A172 (cell line): ENCODE measurements at regions not wholly inside any gene's neighbourhood (a gene's known extent, or its start where the extent isn't known, plus 50 kb on each side); places are given as distances from the start of the nearest gene placed in this dataset.
"Not testable (repeated sequence)": the region's sequence is repeated elsewhere in the genome, so short reads cannot be mapped to it uniquely, and the experiment has no call there.

Experiments
- DNase-seq: peaks from one replicate; pipeline ENCODE4 v3.0.0-alpha.2; 2015; ENCODE audit warnings: low spot score

DNA sequence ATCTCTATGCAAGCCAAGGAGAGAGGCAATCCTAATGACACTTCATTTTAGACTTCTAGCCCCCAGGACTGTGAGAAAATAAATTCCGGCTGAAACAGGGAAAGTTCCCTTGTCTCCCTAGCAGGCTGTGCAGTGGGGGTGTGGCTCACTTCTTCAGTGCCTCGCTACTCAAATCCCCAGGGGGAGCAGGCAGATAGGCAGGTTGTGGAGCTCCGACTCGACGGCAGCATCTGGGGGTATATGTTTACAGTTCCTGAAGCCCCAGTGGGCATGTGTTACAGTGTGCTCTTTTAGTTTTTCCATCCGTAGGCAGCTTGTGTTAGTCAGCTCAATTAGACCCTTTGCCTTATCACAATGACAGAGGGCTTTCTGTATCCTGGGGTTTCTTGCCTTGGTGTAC is 836.5 kb downstream of the PDCD6IP start:
- DNase-seq: no peak

DNA sequence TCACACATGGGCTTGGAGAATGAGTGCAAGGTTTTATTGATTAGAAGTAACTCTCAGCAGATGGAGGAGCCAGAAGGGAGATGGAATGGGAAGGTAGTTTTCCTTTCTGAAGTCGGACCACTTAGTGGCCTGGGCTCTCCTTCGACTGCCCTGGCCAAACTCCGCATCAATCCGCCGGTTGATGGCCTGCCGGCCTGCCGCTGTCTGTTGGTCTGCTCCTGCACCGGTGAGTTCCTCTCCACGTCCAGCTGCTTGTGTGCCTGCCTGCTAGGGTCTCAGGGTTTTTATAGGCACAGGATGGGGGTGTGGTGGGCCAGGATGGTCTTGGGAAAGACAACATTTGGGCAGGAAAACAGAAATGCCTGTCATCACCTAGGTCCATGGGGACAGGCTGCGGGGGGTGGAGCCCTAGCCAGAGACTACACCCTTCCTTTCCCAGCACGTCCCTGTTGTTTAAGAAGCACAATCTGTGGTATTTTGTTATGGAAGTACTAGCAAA is 837.0 kb downstream of the PDCD6IP start:
- DNase-seq: no peak

DNA sequence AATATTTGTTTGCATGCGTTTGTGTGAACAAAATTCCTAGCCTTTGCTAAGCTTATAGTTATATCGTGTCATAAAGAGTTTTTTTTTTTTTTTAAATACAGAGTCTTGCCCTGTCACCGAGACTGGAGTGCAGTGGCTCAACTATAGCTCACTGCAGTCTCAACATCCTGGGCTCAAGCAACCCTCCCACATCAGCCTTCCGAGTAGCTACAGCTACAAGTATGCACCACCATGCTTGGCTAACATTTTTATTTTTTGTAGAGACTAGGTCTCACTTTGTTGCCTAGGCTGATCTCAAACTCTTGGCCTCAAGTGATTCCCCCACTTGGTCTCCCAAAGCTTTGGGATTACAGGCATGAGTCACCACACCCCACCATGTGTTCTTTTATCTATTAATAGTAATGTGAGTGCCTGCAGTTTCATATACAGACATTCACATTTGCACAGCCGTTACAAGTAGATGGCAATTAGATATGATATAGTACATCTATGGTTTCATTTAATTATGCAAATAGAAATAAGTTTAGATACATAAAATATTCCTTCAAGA is 848.6 kb downstream of the PDCD6IP start:
- DNase-seq: peak; percentile 27

DNA sequence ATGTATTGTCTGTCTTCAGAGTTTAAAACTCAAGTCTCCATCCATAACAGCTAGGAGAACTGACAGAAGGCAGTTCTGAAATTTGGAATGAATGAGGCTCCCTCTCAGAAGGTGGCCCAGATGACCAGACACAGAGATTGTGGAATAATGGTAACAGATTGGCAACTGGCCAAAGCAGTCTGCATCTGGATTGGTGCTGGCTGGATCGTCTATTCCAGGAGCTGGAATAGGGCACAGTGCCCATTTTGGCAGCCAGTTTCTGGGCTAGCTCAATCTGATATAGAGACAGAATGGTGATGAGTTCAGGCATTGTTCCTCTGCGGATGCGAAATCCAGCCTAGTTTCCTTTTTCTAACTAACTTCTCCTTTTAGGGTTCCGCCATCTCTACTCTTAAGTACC is 851.7 kb downstream of the PDCD6IP start:
- no peak for DNase-seq

DNA sequence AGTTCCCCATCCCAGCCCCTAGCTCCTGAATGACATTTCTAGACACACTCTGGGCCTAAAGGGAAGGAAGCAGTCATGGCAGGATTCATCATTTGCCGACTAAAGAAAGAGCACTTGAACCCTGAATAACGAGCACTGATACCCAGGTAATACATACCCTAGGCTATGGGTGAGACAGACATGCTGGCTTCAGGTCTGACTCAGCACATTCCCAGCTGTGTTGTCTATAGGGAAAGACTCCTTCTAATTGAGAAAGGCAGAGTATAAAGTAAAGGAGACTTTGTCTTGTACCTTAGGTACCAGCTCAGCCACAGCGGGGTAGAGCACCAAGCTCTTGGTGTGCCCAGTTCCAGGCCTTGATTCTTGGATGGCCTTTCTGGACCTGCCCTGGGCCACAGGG is 870.5 kb downstream of the PDCD6IP start:
- DNase-seq: no peak

DNA sequence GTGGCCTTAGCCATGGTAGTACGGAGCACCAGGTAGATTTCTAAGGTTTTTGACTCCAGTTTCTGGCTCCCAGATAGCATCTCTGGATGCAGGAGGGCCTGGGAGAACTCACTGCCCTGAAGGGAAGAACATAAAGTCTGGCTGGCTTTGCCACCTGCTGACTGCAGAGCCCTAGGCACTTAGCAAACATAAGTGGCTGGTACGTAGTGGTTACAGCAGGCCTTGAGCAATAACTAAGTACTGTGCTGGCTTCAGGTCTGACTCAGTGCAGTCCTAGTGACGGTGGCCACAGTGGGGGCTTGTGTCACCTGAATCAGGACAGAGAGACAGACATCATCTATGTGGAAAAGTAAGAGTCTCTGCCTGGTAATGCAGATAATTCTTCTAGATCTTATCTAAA is 871.1 kb downstream of the PDCD6IP start:
- DNase-seq: no peak

DNA sequence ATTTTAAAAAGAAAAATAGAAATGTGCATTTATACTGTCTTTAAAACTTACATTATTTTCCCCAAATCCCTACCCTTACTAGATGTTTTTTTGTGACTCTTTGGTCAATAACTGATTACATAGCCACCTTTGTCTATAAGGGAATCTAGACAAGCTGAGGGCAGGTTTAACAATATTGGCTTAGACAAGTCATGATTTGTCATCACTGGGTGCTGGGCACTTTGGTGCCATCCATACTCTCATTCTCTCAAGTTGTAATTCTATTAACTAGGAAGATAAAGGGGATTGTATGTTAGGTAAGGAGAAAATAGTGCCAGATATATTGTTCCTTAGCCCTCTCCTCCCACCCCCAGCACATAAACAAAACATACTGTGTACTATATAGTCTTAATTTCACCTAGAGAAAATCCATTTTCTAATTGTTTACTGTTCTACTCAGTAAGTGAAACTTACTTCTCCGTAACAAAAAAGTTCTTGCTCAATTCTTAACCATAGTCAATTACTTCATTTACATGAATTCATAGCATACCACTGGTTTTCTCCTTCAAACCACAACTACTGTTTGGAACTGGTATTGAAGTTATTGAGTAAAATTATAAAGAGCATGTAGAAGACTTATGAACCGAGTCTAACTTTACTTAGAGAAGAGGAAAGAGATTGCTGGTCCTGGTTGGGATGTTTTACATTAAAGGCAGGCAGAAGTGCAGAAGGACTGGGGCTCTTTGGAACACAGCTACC is 877.1 kb downstream of the PDCD6IP start:
- DNase-seq: peak; percentile 9

DNA sequence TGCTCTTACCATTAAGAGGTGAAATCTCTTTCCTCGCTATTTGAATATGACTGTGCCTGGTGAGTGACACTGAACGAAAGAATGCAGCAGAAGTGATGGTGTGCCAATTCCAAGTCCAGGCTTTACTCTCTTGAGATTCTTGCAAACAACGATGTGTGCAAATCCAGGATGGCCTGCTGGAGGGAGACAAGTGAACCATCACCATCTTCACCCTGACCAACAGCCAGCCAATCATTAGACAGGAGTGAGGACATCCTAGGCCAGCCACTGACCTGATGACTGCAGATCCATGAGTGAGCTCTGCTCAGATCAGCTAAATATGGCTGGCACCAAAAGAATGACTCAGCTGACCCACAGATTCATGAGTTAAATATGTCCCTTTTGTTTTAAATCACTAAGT is 878.0 kb downstream of the PDCD6IP start:
- peak; percentile 64 for DNase-seq

DNA sequence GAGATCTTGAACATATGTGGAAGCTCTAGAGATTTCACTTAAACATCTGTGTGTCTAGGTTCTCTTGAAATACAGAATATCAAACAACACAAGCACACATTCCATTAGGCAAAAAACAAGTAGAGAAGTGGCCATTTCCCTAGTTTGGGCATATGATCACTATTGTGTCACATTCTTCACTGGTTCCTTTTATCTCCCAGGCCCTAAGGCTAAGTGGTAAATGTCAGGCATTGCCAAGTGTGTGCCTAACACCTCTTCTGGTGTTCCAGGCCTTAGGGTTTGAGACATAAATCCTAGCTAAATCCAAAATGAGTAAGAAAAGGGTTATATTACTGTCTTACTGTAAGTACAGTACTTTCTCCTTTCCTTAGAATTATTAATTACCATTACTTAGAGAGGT is 880.1 kb downstream of the PDCD6IP start:
- DNase-seq: no peak

DNA sequence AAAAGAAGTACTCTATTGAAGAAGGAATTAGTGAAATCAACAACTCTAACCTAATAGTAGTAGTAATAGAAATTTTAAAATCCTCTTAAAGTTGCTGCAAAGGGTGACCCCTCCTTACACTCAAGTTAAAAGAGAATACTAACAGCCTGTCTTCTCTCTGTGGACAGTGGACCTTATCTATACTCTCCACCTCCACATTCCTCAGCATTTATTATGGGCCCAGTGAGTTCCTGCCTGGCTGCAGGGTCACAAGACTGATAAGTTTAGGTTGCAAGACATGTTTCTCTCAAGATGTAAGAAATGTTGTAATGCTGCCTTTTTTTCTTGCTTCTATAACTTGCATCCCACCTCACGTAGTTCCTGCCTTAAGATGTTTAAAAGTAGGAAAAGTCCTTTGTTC is 880.6 kb downstream of the PDCD6IP start:
- DNase-seq: not testable (repeated sequence)

DNA sequence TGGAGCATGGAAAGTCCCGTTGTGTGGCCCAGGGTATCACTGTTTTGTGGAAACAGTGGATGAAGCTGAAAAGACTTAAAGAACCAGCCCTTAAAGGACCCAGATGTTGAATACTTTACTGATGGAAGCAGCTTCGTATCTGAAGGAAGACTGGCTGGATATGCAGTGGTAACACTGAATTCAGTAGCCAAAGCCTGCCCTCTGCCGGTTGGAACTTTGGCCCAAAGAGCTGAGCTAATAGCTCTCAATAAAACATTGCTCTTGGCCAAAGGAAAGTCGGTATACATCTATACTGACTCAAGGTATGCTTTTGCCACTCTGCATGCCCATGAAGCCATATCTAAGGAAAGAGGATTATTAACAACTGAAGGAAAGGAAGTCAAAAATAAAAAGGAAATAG is 885.4 kb downstream of the PDCD6IP start:
- DNase-seq: peak; percentile 67

DNA sequence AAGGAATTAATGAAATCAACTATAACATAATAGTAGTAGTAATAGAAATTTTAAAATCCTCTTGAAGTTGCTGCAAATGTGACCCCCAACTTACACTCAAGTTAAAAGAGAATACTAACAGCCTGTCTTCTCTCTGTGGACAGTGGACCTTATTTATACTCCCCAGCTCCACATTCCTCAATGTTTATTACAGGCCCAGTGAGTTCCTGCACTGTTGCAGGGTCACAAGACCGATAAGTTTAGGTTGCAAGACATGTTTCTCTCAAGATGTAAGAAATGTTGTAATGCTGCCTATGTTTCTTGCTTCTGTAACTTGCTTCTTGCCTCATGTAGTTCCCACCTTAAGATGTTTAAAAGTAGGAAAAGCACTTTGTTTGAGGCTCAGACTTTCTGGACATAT is 888.1 kb downstream of the PDCD6IP start:
- DNase-seq: no peak

DNA sequence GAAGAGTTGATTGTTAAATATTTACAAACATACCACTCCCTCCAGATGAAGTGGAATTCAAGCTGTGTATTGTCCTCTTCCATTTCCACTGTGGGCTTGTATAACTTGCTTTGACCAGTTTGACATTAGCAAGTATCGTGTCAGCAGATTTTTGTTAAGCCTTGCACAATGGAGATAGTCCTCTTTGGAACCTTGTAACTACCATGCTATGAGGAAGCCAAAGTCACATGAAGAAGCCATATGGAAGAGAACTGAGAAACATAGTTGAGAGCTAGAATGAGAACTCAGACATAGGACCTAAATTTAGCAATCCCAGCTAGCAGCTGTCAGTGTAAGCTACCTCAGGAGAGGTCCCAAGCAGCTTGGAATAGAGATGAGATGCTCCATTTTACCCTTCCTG is 889.2 kb downstream of the PDCD6IP start:
- no peak for DNase-seq

DNA sequence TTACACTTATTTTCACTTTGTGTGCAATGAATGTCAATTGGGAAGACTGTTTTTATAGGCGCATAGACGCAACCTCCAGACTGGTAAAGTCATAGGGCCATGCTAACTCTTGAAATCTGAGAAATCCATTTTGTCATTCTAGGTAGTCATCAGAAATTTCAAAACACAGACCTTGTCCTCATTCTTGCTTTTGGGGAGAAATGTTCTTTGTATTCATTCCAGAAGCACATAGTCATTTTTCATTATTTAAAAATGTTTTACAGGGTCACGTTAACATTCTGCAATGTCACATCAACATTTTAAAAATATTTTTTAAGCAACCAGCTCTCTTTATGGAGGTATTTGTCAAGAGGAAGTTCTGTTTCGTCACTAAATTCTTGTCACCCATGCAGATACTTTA is 898.4 kb downstream of the PDCD6IP start:
- no peak for DNase-seq

DNA sequence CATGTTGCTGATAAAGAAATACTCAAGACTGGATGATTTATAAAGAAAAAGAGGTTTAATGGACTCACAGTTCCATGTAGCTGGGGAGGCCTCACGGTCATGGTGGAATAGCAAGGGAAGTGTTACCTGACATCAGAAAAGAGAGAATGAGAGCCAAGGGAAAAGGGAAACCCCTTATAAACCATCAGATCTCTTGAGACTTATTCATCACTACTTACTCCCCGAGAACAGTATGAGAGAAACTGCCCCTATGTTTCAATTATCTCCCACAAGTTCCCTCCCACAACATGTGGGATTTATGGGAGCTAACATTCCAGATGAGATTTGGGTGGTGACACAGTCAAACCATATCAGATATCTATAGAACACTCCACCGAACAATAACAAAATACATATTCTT is 904.6 kb downstream of the PDCD6IP start:
- DNase-seq: no peak

DNA sequence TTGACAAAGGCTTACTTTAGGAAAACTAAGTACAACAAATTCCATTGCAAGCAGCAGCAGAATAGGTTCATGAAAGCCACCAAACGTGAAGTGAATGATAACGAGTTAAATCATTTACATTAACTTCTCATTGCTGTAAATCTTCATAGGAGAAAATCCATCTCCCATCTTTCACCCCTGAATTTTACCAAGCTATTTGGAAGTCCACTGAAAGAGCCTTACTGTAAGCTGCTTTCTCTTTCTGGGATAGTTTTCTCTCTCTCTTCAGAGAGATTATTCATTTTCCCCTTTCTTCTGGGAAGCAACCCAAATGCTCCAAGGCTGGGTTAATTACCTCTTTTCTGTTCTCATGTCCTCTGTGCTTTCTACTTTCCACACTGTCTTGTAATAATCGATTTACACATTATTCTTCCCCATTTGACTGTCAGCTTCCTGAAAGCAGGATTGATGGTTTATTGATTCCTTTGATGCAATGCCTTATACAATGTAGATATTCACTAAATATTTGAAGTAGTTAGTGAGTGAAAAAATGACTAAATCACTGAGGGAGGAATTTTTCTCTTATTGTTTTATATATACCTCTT is 914.3 kb upstream of the ARPP21 start:
- DNase-seq: no peak

DNA sequence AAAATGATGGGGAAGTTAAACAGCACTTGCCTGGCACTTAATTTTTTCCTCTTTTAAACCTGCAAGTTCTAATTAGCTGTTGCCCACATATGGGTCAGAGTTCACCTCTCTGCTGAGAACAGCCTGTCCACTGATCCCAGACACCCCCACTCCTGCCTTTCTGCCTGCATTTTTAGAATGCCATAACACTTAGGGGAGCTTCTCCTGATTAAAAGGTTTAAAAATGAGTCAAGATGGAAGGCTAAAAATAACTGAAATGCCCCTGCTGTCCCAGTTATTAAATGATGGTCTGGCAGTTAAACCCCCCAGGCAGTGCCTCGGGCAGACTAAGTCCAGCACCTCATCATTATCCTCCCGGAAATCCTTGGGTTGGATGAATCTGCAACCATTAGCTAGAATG is 913.6 kb upstream of the ARPP21 start:
- peak; percentile 54 for DNase-seq

DNA sequence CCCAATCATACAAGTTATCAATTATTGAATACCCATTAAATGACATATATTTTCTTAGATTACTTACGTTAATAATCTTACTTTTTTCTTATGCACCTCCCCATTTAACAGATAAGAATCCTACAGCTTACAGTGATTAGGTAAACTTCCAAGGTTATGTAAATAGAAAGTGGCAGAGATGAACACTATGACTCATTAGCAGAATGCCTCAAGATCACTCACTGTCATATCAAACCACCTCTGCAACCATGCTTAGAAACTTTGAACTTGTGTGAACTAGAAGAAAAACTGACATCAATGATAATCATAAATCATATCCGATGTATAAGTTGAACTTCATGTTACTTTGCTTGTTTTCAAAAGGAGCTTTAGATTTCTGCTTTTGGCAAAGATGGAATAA is 911.6 kb upstream of the ARPP21 start:
- peak; percentile 46 for DNase-seq

DNA sequence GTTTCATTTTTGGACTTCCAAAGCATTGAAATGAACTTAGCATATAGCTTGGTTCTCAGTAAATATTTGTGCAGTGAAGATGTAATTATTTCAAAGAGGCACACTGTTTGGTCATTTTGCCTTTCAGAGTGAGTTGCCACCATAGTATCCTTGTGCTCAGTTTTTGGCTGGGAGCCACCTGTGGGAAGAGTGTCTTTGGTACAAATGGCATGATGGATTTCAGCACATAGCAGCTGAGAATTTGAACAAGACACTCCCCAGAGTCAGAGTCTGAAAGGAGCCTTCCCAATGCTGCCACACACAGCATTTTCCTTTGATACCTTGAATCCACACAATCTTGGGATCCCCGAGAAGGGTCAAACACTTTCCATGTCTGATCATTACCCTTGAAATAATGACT is 897.2 kb upstream of the ARPP21 start:
- DNase-seq: no peak

DNA sequence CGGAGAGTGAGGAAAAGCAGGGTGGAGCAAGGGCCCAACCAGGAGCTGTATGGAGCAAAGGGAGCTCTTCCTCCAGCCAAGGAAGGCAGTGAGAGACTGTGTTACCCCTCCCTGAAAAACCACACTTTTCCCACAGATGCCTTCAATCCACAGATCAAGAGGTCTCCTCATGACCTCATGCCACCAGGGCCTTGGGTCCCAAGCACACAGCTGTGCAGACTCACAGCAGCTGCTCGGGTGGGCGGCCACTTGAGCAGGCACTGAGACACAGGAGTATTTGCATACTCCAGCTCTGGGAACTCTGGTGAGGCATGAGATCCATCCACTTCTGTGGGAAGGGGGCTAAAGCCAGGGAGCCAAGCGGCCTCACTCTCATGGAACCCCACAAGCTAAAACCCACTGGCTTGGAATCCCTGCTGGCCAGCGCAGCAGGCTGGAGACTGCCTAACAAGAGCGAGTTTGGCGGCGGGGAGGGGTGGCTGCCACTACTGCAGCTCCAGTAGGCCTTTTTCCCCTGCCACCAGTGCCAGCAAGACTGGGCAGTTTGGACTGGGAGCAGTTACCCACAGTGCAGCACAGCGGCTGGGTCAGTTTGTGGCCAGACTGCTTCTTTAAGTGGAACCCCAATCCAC is 880.6 kb upstream of the ARPP21 start:
- no peak for DNase-seq

DNA sequence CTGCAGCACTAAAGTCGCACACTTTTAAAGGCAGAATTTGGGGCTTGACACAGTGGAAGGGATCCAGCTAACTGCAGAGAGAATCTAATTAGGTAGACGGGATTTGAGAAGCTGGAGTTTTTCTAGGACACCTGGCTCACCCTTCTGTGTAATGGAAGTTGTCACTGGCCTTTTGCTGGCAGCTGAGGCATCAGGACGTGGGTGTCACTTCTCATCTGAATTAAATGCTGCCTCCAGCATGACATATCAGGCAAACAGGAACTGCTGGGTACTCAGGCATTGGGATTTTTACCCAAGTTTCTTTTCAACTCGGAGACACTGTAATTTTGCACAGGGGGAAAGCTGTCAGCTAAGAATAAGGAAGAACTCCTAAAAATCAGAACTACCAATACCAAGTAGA is 861.9 kb upstream of the ARPP21 start:
- no peak for DNase-seq

DNA sequence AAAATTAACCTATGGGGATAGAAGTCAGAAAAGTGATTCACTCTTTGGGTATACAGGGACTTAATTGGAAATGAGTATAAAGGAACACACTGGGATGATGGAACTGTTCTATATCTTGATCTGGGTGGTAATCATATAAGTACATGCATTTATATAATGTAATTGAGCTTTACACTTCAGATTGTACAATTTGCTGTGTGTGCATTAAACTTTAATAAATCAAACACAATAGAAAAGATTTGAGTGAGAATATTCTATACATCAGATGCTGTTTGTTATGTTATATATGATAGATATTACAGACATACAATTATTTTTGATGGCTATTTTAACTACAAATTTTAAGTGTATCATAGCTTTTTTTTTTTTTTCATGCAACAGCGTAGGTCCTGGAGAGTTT is 860.2 kb upstream of the ARPP21 start:
- no peak for DNase-seq

DNA sequence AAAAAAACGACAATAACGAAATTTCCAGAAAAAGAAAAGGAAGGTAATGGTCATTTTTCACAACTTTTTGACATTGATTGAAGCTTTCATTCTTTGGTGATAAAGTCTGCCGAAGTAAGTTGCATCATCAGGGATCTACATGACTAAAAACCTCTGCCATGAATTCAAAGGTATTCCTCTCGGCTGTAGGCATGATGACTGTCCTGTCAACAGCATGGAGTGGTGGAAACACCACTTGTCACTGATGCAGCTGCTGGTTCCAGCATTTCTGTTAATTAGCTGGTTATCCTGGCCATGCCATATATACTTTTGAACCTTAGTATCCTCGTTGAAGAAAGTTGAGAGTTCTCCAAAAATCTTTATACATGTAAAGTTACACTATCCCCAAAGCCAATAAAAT is 859.0 kb upstream of the ARPP21 start:
- no peak for DNase-seq
